Sigmoid colon (tissue), 4 donors: ENCODE measurements at regions not wholly inside any gene's neighbourhood (a gene's known extent, or its start where the extent isn't known, plus 50 kb on each side); places are given as distances from the start of the nearest gene placed in this dataset.

Source experiments
- POLR2A ChIP-seq, 2 donors: fragments of 450-650 bp; IDR thresholded peaks; one replicate each; pipeline ENCODE4 v1.6.1; 2016; ENCODE audit warnings: antibody characterized with exemption in 2 of 2, mild to moderate bottlenecking in 2 of 2, moderate library complexity in 2 of 2
- POLR2AphosphoS5 ChIP-seq, 4 donors: sonication (generic); formaldehyde crosslinking; IDR thresholded peaks; one replicate each; pipeline ENCODE4 v1.6.1; 2017; ENCODE audit warnings: antibody characterized with exemption in 4 of 4
- TF ChIP-seq, protein P1 (sequence below), 4 experiments: fragments of 450-650 bp in 3 of 4; fragments of 200-600 bp in 1 of 4; IDR thresholded peaks; one replicate each; pipeline ENCODE4 v1.5.1; 2016 to 2019; ENCODE audit warnings: antibody characterized with exemption in 4 of 4, mild to moderate bottlenecking in 3 of 4, moderate library complexity in 2 of 4

DNA sequence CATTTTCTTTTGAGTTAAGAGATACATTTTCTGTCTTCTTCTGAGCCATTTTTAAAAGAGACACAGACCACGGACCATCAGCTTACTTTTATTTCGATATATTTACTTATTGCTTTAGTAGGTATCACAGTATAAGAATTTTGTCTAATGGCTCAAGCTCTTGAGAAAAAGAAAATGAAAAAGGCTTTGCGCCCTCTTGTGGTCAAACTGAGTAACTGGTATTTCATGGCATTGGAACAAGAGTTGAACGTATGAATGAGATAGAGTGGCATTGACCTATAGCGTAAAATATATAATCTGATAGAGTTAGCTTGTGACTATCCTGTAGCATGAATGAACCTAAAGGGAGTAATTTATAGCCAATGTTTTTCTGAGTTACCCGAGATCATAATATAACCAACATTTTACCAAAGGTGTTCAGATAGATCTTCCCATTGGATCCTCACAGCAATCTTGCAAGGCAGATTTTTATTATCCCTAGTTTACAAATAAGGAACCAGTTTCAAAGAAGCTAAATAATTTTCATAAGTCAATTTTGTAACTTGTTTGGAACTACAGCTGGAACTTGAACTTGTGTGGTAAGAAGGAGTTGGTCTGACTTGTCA, 154.6 kb downstream of the POLR2M start:
- TF ChIP-seq POLR2AphosphoS5 (IDR thresholded peaks at IDR 0.05) (no peak), POLR2A (IDR thresholded peaks at IDR 0.05) (no peak)
- TF ChIP-seq, protein P1, sequence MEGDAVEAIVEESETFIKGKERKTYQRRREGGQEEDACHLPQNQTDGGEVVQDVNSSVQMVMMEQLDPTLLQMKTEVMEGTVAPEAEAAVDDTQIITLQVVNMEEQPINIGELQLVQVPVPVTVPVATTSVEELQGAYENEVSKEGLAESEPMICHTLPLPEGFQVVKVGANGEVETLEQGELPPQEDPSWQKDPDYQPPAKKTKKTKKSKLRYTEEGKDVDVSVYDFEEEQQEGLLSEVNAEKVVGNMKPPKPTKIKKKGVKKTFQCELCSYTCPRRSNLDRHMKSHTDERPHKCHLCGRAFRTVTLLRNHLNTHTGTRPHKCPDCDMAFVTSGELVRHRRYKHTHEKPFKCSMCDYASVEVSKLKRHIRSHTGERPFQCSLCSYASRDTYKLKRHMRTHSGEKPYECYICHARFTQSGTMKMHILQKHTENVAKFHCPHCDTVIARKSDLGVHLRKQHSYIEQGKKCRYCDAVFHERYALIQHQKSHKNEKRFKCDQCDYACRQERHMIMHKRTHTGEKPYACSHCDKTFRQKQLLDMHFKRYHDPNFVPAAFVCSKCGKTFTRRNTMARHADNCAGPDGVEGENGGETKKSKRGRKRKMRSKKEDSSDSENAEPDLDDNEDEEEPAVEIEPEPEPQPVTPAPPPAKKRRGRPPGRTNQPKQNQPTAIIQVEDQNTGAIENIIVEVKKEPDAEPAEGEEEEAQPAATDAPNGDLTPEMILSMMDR (IDR thresholded peaks at IDR 0.05), result peak; percentile 32 to 85 (median 78)
